Adipose tissue (tissue), 3 donors: ENCODE measurements at regions not wholly inside any gene's neighbourhood (a gene's known extent, or its start where the extent isn't known, plus 50 kb on each side); places are given as distances from the start of the nearest gene placed in this dataset.

Experiments
- H3K27ac ChIP-seq: one replicate; pipeline ENCODE4 v1.5.1; 2013; ENCODE audit warnings: low read depth, low read length
- WGBS, 3 donors: extraction: QIAGEN DNeasy Blood & Tissue Kit; methylation state at CpG; one replicate each; pipeline ENCODE4 v1.1.7; 2013; 5-methylcytosine and 5-hydroxymethylcytosine counted together
- donor health status: healthy with polysubstance abuse.
- donor health status: Bipolar disorder and iron deficiency.
- donor health status: healthy.

DNA sequence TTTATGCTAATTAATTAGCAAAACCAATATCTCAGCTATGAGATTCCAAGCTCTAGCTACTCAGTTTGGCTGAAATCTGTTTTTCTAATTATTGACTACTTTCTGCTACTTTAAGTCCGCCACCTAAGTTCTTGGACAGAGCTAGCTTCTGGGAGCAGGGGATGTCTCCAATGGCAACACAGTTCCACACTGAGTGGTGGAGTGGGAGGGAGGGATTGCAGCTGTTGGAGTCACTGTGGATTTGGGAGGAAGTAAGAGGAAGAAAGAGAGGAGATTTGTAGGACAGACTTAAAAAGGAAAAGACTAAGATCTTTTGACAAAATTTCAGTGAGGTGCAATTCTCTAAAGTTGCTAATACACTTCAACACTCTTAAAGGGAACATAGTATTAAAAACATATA lies 450.8 kb downstream of the NFIB start:
- 33 to 56% (median 54%) methylated on average over 1 of the region's 1 CpG for WGBS, 3 donors

DNA sequence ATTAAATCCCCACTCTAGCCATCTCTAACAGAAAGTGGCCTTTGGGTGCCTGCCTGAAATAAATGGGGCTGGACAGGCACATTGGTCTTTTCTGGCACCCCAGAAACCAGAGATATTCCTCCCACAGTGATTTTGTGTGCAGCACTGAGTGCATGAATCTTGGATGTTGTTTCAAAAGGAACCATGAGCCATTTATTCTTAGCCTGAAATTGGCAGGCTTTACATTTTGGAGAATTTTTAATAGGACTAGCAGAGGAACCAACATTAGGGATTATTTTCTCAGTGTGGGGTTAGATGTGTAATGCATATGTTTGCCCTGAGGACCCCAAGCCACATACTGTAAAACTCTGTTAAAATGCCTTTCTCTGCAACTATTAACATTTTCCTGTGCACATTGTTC lies 451.3 kb downstream of the NFIB start:
- H3K27ac ChIP-seq = no peak overlapping the region

More for the DNA sequence above, 450.8 kb downstream of the NFIB start:
- no peak overlapping the region for H3K27ac ChIP-seq

DNA sequence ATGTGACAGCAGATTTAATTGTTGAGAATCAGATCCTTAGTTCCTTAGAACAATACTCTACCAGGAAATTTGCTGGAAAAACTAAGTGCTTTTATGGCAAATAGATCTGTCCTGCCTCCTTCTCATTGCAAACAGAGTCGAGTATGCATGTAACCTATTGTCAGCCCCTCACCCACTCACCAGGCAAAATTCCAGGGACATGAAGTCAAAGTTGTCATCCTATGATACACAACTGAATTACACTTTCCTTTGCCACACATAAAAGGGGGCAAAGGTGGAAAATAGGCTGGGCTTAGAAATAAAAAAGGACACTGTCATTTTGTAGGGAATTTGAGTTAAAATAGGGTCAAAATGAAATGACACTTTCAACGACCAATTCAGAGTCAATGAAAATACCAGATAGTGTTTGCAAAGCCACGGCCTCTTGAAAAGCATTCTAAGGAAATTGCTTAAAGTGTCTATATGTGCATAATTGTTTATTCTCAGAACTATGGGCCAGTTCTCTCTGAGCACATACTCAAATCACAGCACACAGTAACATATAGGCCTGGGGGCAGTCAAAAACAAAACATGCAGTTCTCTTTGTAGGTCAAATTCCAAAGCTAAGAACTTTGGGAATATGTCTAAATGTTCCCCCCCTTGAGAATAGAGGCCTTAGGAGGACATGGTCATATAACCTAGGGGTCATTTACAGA lies 452.8 kb downstream of the NFIB start:
- no peak overlapping the region for H3K27ac ChIP-seq

DNA sequence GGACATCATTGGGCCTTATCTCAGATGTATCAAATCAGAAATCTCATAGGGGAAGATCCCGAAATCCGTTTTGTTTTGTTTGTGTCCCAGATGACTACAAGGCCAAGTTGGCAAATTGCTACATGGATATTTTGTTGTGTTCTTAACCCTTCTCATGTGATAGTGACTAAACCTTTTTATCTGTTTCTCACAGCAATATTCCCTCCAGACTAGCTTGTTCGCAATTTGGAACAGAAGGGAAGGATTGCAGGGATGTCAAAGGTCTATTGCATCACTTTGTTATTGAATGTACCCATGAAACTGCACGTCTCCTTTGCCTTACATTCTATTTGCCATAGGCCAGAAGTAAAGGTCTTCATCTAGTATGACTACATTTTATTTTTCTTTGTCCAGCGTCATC lies 453.9 kb downstream of the NFIB start:
- 62 to 72% (median 65%) methylated on average over 5 of the region's 5 CpGs for WGBS, 3 donors
- H3K27ac ChIP-seq = no peak overlapping the region

More for the DNA sequence above, 452.8 kb downstream of the NFIB start:
- 56 to 65% (median 58%) methylated on average over 3 of the region's 3 CpGs for WGBS, 3 donors

DNA sequence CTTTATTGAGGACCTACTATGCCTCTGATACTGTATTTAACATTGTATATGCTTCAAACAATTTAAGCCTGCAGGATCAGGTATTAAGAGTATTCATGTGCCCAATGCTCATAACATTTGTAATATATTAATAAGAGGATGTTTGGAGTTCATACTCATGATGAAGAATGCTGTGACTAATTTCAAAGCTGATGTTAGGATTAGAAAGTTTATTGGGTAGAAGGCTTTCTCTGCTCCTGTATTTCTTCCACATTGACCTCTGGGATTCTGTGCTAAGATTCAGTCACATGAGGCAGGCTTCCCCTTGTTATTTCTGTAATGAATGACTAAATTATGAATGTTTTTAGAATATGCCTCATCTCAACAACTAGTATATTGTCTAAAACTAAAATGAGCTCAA lies 456.4 kb downstream of the NFIB start:
- H3K27ac ChIP-seq = no peak overlapping the region

DNA sequence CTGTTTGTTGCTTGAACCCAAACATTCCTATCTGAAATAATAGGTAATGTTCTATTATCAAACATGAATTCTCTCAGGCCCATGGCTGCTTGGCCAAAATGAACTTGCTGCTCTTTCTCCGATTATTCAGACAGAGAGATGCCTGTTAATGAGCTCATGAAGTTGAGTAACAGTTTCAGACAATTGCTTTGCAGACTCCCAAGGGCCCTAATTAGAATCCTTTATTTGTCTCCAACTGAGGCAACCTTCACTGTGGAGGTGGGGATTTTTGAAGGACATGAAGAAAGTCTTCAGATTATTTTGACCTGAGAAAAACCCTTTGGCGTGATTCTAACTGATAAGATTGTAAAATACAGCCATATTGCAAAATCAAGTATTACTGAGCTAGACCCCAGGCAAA lies 466.7 kb downstream of the NFIB start:
- H3K27ac ChIP-seq = no peak overlapping the region
- 64 to 69% (median 67%) methylated on average over 2 of the region's 2 CpGs for WGBS, 3 donors

DNA sequence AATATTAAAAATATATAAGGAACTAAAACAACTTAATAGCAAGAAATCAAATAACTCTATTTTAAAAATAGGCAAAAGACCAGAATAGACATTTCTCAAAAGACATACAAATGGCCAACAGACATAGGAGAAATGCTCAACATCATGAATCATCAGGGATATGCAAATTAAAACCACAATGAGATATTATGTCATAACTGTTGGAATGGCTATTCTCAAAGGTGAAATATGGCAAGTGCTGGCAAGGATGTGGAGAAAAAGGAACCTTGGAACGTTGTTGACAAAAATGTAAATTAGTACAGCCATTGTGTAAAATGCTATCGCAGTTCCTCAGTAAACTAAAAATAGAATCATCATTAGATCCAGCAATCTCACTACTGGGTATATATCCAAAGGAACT lies 468.5 kb downstream of the NFIB start:
- WGBS, 3 donors = 49 to 75% (median 52%) methylated on average over 2 of the region's 2 CpGs
- no peak overlapping the region for H3K27ac ChIP-seq

DNA sequence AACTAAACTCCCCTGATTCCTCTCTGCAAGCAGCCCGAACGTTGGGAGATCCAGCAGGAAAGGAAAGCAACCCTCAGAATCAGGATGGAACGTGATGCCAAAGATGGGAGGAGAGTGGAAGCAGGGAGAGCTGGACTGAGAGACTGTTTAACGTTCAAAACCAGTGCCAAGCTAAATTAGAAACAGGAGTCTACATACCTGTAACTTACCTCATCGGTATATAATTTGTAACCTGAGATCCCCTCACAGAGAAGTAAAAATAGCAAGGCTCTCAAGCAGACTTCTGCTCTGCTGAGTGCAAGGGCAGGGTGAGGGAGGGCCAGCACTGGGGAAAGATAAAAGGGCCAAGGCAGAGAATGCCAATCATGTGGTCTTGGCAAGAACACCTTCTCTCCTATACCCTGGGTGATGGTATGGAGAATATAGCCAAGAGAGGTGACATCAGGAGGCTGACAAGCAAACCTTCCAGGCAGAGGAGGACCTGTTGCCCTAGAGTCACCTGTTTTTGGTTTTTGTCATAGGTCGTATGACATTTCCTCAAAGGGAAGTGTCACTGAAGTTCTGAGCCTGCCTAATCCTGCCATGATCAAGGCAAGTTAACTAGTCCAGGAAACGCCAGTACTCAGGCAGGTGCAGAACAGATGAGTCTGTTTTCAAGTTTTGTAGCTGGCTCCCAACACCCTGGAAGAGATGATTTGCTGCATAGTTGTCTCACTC lies 472.0 kb downstream of the NFIB start:
- WGBS, 3 donors = 42 to 69% (median 59%) methylated on average over 7 of the region's 7 CpGs
- no peak overlapping the region for H3K27ac ChIP-seq

DNA sequence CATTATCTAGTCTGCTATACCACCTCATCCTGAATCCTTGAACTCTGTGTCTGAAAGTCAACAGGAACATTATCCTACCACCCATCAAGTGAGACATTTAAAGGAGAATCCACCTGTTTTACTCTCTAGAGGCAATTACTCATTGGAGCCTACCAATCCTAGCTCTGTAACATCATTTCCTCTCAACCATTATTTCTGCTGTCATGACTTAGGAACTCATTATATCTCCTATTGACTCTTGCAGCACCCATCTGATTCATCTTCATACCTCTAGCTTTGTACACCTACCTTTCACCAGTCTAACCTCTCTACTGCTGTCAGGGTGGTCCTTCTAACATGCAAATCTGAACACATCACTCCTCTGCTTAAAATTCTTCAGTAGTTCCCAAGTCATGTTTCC lies 481.5 kb downstream of the NFIB start:
- no peak overlapping the region for H3K27ac ChIP-seq

DNA sequence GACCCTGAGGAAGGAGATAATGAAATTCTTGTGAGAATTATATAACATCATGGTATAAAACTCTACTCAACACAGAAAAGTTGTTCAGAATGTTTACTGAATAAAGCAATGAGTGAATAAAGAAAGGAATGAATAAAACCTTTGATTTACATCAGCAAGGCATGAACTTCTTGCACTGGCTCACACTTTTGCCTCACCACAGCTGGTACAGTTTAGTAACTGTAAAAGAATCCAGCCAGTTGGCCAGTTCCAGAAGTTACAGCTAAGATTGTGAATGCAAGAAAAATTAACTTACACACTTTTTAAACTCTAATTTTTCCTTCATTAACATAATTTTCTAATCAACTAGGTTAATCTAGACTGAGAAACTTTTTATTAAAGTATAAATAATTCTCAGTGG lies 490.9 kb downstream of the NFIB start:
- H3K27ac ChIP-seq = no peak overlapping the region

DNA sequence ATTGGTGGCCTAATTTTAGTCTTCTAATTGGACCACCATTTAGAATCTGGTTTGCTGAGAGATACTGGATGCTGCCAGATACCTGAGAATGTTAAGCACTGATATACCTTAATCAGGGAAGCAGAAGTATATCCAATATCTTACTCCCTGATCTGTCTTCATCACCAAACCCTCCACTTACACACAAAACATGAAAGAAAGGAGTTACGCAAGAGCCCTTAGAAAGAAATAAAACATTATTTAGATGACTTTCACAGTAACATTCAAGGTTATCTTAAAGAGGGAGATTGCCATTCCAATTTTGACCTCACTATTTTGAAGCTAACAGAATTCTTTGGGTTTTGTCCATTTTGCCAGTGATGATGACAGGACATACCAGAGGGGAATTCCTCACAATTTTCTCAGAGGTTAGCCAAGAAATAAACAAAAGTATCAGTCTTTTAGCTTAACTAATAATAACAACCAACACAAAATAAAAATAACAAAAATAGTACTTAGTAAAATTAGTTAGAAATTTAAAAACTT lies 496.1 kb downstream of the NFIB start:
- H3K27ac ChIP-seq = no peak overlapping the region
- 81 to 94% (median 89%) methylated on average over 1 of the region's 1 CpG for WGBS, 3 donors

DNA sequence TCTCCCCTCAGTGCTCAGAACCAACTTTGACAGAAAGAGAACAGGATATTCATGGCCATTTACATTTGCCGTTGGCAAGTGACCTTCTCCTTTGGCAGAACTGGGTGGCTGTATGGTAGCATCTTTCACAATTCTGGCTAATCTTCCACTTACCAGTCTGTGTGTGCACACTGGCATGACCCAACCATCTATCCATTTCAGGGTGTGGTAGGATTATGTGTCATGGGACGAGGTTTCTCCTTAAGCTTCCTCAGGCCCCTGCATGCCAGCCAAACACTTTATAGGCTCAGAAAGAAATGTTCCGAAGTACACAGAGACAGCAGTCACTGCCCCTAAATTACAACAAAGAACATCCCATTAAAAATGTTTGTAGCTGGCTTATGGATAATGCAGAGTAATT lies 497.1 kb downstream of the NFIB start:
- no peak overlapping the region for H3K27ac ChIP-seq
- 88 to 93% (median 88%) methylated on average over 3 of the region's 3 CpGs for WGBS, 3 donors

DNA sequence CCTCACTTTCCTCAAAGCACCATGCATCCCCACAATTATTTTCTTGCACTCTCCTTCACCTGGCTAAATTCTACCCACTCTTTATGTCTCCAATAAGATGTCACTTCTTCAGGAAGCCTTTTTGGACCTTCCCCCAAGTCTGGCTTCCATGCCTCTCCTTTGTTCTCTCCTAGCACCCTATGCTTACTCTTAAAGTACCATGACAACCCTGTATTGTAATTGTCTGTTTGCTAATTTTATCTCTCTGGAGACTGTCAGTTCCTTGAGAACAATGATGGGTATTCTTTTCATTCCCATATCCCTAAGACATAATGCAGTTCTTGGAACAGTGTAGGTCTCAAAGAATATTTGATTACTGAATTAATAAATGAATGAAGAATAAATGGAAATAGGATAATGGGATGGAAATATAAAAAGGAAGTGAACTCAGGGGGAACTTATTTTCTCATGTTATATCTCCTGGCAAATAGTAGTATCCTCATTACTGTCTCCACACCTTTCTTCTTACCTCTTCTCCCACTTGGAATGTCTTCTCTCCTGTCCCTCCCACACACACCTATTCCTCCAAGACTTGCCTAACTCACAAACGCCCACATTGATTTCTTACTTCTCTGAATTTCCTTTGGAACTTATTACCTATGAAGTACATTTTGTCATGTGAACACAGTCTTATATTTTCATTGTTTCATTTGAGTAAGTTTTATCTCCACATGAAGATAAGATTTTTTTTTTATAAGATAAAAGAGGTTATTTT lies 499.1 kb downstream of the NFIB start:
- no peak overlapping the region for H3K27ac ChIP-seq
- 65 to 91% (median 83%) methylated on average over 1 of the region's 1 CpG for WGBS, 3 donors

DNA sequence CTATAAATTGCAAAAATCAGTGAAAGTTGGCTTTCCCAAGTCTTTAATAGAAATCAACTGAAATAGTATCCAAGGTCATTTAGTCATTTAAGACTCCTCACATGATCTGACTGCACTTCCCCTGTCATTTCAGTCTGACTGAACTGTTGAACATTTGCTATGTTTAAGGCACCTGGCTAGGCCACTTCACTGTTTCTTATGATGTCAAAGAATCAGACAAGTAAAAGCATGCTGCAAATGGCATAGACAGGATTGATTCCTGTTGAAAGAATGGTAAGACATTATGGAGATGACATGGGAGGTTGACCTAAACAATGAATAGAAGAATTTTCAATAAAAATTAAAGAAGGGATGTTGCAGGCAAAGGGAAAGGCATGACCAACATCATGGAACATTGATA lies 502.1 kb downstream of the NFIB start:
- no peak overlapping the region for H3K27ac ChIP-seq

DNA sequence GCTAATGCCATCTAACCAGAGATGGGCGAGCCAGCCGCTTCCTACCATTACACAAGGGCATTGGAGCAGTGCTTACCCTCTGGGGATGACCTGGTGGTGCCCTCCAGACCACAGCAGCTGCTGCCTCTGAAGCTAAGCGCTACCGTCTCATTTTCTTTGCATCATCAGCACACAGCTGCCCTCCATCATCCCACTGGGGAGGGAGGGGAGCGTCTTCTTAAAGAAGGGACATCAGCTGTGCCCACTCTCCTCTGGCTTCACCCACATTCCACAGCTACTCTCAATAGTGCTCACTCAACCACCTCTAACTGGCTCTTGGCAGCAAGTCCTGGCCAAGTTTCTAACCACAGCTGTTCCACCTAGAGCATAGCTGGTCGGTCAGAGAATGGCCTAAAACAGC lies 503.4 kb downstream of the NFIB start:
- 89 to 94% (median 92%) methylated on average over 6 of the region's 6 CpGs for WGBS, 3 donors
- no peak overlapping the region for H3K27ac ChIP-seq

DNA sequence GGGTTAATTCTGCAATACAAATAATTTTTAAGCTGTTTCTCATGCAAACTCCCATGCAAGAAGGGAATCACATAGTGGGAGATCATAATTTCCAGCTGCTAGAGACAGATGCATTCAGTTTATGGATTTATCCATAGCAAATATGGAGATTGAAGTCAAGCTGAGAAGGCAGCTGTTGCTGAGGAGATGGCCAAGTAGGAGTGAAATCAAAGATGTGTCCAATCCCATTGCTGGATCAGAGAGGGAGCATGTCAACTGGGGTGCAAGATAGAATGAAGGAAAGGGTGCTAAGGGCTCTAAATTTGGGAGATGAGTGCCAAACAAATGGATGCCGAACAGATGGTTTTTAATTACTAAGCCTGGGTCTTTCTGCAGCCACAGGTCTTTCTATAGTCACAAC lies 504.5 kb downstream of the NFIB start:
- WGBS, 3 donors = 90 to 94% (median 93%) methylated on average over 1 of the region's 1 CpG
- no peak overlapping the region for H3K27ac ChIP-seq

DNA sequence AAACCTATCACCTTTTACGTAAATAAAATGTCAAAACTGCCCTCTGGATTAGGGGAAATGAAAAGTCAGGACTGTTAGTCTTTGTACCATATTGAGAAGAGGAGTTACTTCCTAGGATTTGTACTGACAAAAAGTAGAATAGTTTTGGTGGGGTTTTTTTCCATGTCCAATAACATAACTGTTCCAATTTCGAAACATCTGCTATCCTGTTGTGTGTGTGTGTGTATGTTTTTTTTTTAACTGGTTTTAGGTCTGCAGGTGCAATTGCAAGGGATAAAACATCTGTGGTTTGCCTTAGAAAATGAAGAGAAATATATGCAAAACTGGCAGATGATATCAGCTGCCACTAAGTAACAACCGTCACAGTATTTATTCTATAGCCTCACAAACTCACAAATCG lies 506.8 kb downstream of the NFIB start:
- 86 to 92% (median 88%) methylated on average over 4 of the region's 4 CpGs for WGBS, 3 donors
- no peak overlapping the region for H3K27ac ChIP-seq

DNA sequence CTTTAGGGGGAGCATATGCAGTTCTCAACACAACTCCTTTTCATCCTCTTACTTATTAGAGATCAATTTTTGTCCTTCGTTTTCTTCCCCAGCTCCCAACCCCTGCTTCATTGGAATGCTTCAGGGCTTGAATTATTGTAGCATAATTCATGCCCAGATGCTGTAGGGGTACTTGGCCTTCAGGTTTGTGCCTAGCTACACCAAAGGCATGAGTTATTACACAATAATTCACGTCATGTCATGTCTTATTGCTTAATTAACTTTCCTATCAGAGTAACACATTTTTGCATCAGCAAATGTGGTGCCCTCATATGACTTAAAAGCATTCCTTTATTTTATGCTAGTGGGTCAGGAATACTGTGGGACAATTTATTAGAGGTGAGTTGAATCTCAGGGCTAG lies 507.2 kb downstream of the NFIB start:
- H3K27ac ChIP-seq = no peak overlapping the region
- WGBS, 3 donors = 65 to 72% (median 68%) methylated on average over 2 of the region's 2 CpGs

DNA sequence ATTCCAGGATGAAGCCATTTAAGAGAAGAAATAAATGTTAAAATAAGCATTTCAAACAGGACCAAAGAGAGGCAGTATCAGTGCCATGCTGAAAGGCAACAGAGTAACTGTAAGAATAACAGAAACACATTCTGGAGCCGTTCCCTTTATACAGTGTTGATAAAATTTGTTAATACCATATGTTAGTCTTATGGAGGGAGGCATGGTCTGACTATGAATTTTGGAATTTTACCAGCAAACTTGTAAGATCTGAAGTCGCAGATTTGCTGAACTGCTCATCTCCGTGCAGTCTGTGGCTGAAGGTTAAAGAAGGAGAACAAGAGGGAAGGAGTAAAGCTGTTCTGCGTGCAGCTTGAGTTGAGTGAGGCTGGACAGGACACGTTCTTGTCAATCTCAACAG lies 508.4 kb downstream of the NFIB start:
- no peak overlapping the region for H3K27ac ChIP-seq
- WGBS, 3 donors = 56 to 74% (median 68%) methylated on average over 5 of the region's 5 CpGs

DNA sequence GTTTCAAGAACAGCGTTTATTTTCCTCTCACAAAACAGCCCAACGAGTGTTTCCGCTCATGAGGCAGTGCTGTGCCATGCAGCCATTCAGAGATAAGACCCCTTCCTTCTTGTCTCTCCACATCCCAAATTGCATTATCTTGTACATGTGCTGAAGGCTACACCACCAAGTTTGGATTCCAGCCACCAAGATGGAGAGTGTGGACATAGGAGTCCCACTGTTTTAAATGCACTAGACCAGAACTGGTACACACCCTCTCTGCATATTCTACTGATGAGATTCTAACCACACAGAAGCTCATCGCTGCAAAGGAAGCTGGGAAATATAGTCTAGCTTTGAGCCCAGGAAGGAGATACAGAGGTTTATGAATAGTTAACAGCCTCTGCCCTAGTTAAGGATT lies 509.4 kb downstream of the NFIB start:
- H3K27ac ChIP-seq = no peak overlapping the region
- WGBS, 3 donors = 81 to 84% (median 82%) methylated on average over 4 of the region's 4 CpGs
